ENCODE measurements at regions not wholly inside any gene's neighbourhood (a gene's known extent, or its start where the extent isn't known, plus 50 kb on each side); places are given as distances from the start of the nearest gene placed in this dataset.
"Not testable (repeated sequence)": the region's sequence is repeated elsewhere in the genome, so short reads cannot be mapped to it uniquely, and the experiment has no call there.

- no peak for DNase-seq
Measured at GRCh38 chr6:156438350-156438923, 338.7 kb upstream of the ARID1B start.

GRCh38 chr6:156437121-156437879 is 339.9 kb upstream of the ARID1B start:
- no peak for DNase-seq

- no peak for DNase-seq
Measured at GRCh38 chr6:156434795-156435190, 342.4 kb upstream of the ARID1B start.

GRCh38 chr6:156434049-156434794 is 343.0 kb upstream of the ARID1B start:
- no peak for DNase-seq

GRCh38 chr6:156432543-156432942 is 344.6 kb upstream of the ARID1B start:
- DNase-seq = no peak

GRCh38 chr6:156430386-156430785 is 346.8 kb upstream of the ARID1B start:
- no peak for DNase-seq

- DNase-seq = no peak
Measured at GRCh38 chr6:156427345-156427744, 349.8 kb upstream of the ARID1B start.

- DNase-seq = no peak
Measured at GRCh38 chr6:156425359-156426020, 351.7 kb upstream of the ARID1B start.

- DNase-seq = no peak
Measured at GRCh38 chr6:156423829-156424228, 353.3 kb upstream of the ARID1B start.

- DNase-seq = no peak
Measured at GRCh38 chr6:156423075-156423474, 354.1 kb upstream of the ARID1B start.

GRCh38 chr6:156421933-156422332 is 355.2 kb upstream of the ARID1B start:
- no peak for DNase-seq

GRCh38 chr6:156421301-156421700 is 355.9 kb upstream of the ARID1B start:
- DNase-seq = not testable (repeated sequence)

GRCh38 chr6:156420172-156420993 is 356.8 kb upstream of the ARID1B start:
- no peak for DNase-seq

- DNase-seq = no peak
Measured at GRCh38 chr6:156419594-156419993, 357.6 kb upstream of the ARID1B start.

- DNase-seq = no peak
Measured at GRCh38 chr6:156418253-156418652, 358.9 kb upstream of the ARID1B start.

GRCh38 chr6:156416391-156416790 is 360.8 kb upstream of the ARID1B start:
- no peak for DNase-seq

GRCh38 chr6:156413154-156413553 is 364.0 kb upstream of the ARID1B start:
- no peak for DNase-seq

- no peak for DNase-seq
Measured at GRCh38 chr6:156410649-156411048, 366.5 kb upstream of the ARID1B start.

GRCh38 chr6:156408655-156409054 is 368.5 kb upstream of the ARID1B start:
- DNase-seq = no peak

- no peak for DNase-seq
Measured at GRCh38 chr6:156407334-156407733, 369.8 kb upstream of the ARID1B start.

GRCh38 chr6:156406688-156407087 is 370.5 kb upstream of the ARID1B start:
- DNase-seq = no peak

GRCh38 chr6:156406099-156406498 is 371.1 kb upstream of the ARID1B start:
- no peak for DNase-seq

- DNase-seq = no peak
Measured at GRCh38 chr6:156402628-156403027, 374.6 kb upstream of the ARID1B start.

Measured in NCI-H2171 (cell line).